ENCODE measurements at regions not wholly inside any gene's neighbourhood (a gene's known extent, or its start where the extent isn't known, plus 50 kb on each side); places are given as distances from the start of the nearest gene placed in this dataset.

DNA sequence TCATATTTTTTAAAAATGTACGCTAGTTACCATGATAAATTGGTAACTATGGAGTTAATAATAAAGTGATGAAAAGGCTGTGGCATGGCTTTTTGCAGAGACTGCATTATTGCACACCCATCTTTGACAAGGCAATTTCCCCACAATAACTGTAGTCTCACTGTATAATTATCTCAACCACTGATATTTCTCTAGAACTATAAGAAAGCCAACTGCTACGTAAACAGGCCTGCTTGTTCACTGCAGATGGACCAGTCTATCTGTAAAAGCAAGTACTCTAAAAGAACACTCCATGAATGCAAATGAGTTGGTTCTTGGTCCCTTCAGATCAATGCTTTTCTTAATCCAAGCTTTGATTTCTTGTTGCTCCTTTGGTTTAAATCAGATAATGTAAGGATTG is 218.7 kb downstream of the RBM43 start:
- H3K27ac ChIP-seq (ENCODE audit: low read length), result no peak overlapping the region
- in situ Hi-C loops (cut with HindIII; ENCODE audit: low pct_unique_long_range_greater_than_20kb, low sequenced_read_pairs), result no loop called here
- no peaks in the 10 kb centered on the region for H3K4me1 ChIP-seq (ENCODE audit: control insufficient read depth, insufficient read depth, low read length)
- H3K36me3 ChIP-seq (ENCODE audit: control insufficient read depth, insufficient read depth, low read length), result no peaks in the 10 kb centered on the region
- BruUV-seq (replicated peaks), result no TSS peak
- intact Hi-C loops (cut with micrococcal nuclease; ENCODE audit: unreplicated experiment), result no loop called here
- ChIA-PET CTCF (no interaction called here), POLR2A (no interaction called here)
- no peak for ATAC-seq
- no peaks in the 10 kb centered on the region for H3K9me3 ChIP-seq (ENCODE audit: control insufficient read depth, insufficient read depth, low read depth, low read length)
- no peak for DNase-seq (ENCODE audit: low read depth, low spot score)
- H3K27me3 ChIP-seq (ENCODE audit: control insufficient read depth, insufficient read depth, low read length), result no peaks in the 10 kb centered on the region
- H3K4me3 ChIP-seq (ENCODE audit: low read depth in 2 of 2, low read length in 2 of 2), result no peak overlapping the region
- TF ChIP-seq, protein P1, sequence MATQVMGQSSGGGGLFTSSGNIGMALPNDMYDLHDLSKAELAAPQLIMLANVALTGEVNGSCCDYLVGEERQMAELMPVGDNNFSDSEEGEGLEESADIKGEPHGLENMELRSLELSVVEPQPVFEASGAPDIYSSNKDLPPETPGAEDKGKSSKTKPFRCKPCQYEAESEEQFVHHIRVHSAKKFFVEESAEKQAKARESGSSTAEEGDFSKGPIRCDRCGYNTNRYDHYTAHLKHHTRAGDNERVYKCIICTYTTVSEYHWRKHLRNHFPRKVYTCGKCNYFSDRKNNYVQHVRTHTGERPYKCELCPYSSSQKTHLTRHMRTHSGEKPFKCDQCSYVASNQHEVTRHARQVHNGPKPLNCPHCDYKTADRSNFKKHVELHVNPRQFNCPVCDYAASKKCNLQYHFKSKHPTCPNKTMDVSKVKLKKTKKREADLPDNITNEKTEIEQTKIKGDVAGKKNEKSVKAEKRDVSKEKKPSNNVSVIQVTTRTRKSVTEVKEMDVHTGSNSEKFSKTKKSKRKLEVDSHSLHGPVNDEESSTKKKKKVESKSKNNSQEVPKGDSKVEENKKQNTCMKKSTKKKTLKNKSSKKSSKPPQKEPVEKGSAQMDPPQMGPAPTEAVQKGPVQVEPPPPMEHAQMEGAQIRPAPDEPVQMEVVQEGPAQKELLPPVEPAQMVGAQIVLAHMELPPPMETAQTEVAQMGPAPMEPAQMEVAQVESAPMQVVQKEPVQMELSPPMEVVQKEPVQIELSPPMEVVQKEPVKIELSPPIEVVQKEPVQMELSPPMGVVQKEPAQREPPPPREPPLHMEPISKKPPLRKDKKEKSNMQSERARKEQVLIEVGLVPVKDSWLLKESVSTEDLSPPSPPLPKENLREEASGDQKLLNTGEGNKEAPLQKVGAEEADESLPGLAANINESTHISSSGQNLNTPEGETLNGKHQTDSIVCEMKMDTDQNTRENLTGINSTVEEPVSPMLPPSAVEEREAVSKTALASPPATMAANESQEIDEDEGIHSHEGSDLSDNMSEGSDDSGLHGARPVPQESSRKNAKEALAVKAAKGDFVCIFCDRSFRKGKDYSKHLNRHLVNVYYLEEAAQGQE (IDR thresholded peaks at IDR 0.05; ENCODE audit: insufficient read depth in 1 of 2, low read depth in 2 of 2, low read length in 1 of 2), result no peak
- TF ChIP-seq POLR2AphosphoS5 (IDR thresholded peaks at IDR 0.05; ENCODE audit: low read depth, low read length) (no peak), SIN3A (IDR thresholded peaks at IDR 0.05; ENCODE audit: borderline replicate concordance, insufficient read depth, low read depth, low read length) (no peak), TCF7L2 (IDR thresholded peaks at IDR 0.05; ENCODE audit: low read depth, low read length) (no peak)
- TF ChIP-seq, protein P2, sequence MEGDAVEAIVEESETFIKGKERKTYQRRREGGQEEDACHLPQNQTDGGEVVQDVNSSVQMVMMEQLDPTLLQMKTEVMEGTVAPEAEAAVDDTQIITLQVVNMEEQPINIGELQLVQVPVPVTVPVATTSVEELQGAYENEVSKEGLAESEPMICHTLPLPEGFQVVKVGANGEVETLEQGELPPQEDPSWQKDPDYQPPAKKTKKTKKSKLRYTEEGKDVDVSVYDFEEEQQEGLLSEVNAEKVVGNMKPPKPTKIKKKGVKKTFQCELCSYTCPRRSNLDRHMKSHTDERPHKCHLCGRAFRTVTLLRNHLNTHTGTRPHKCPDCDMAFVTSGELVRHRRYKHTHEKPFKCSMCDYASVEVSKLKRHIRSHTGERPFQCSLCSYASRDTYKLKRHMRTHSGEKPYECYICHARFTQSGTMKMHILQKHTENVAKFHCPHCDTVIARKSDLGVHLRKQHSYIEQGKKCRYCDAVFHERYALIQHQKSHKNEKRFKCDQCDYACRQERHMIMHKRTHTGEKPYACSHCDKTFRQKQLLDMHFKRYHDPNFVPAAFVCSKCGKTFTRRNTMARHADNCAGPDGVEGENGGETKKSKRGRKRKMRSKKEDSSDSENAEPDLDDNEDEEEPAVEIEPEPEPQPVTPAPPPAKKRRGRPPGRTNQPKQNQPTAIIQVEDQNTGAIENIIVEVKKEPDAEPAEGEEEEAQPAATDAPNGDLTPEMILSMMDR (IDR thresholded peaks at IDR 0.05), result no peak

- ATAC-seq, result no peak
- in situ Hi-C loops (cut with HindIII; ENCODE audit: low pct_unique_long_range_greater_than_20kb, low sequenced_read_pairs), result no loop called here
- Histone ChIP-seq H3K4me1 (ENCODE audit: control insufficient read depth, insufficient read depth, low read length) (no peaks in the 10 kb centered on the region), H3K36me3 (ENCODE audit: control insufficient read depth, insufficient read depth, low read length) (no peaks in the 10 kb centered on the region), H3K9me3 (ENCODE audit: control insufficient read depth, insufficient read depth, low read depth, low read length) (no peaks in the 10 kb centered on the region), H3K4me3 (ENCODE audit: low read depth in 2 of 2, low read length in 2 of 2) (no peak overlapping the region), H3K27me3 (ENCODE audit: control insufficient read depth, insufficient read depth, low read length) (no peaks in the 10 kb centered on the region), H3K27ac (ENCODE audit: low read length) (no peak overlapping the region)
- TF ChIP-seq TCF7L2 (IDR thresholded peaks at IDR 0.05; ENCODE audit: low read depth, low read length), result no peak
- no peak for TF ChIP-seq SIN3A (IDR thresholded peaks at IDR 0.05; ENCODE audit: borderline replicate concordance, insufficient read depth, low read depth, low read length)
- TF ChIP-seq, protein P1 (IDR thresholded peaks at IDR 0.05; ENCODE audit: insufficient read depth in 1 of 2, low read depth in 2 of 2, low read length in 1 of 2), result no peak
- no peak for TF ChIP-seq POLR2AphosphoS5 (IDR thresholded peaks at IDR 0.05; ENCODE audit: low read depth, low read length)
- TF ChIP-seq, protein P2 (IDR thresholded peaks at IDR 0.05), result no peak
- POLR2A ChIA-PET, result no interaction called here
- no TSS peak for BruUV-seq (replicated peaks)
- intact Hi-C loops (cut with micrococcal nuclease; ENCODE audit: unreplicated experiment), result no loop called here
- CTCF ChIA-PET, result no interaction called here
- no peak for DNase-seq (ENCODE audit: low read depth, low spot score)
Measured at GRCh38 chr2:151040039-151040438, 221.6 kb downstream of the RBM43 start.
